NCI-H1105 (cell line): ENCODE measurements at regions not wholly inside any gene's neighbourhood (a gene's known extent, or its start where the extent isn't known, plus 50 kb on each side); places are given as distances from the start of the nearest gene placed in this dataset.
"Not testable (repeated sequence)": the region's sequence is repeated elsewhere in the genome, so short reads cannot be mapped to it uniquely, and the experiment has no call there.

ENCODE experiments used
- DNase-seq: peaks from one replicate; lab custom pipeline; 2025; lab: John Stamatoyannopoulos, UW

DNA sequence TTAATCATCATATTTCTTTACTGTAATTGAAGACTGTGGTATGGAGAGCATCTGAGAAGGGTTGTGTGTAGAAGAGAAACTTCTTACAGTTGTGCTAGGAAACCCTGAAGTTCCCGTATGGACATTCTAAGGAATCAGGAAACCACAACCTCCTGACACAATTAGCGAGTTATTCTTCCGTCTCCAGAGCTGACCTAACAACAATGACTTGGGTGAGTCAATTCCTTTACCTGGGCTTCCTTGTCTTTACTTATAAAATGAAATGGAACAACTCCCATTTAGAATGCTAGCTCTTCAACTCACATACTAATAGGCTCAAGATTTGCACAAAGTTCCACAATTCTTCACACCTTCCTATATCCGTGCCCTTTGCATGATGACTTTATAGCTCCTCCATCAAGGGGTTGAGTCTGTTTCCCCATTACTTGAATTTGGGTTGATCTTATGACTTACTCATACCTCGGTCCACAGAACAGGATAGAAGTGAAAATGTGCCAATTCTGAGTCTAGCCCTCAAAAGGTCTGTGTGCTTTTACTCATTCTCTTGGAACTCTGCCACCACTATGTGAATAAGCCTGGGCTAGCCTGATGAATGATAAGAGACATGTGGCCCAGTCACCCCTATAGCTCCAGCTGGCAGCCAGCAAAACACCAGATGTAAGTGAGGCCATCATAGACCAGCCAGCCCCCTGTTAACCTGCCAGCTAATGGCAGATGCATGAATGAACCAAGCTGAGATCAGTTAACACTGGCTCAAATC is 459.4 kb downstream of the ETNK1 start:
- DNase-seq, result peak; percentile 82

DNA sequence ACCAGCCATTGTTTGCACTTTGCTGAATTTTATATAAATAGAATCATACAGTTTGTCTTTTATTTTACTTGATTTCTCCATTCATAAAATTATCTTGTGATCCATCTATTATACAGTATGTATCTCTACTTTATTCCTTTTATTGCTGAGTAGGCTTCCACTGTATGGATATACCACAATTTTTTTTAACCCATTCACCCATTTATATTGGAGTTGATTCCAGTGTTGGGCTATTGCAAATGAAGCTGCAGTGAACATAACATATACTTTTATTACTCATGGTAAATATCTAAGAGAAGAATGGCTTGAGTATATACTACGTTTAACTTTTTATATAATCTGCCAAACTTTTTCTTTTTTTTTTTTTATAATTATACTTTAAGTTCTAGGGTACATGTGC is 463.6 kb downstream of the ETNK1 start:
- no peak for DNase-seq

DNA sequence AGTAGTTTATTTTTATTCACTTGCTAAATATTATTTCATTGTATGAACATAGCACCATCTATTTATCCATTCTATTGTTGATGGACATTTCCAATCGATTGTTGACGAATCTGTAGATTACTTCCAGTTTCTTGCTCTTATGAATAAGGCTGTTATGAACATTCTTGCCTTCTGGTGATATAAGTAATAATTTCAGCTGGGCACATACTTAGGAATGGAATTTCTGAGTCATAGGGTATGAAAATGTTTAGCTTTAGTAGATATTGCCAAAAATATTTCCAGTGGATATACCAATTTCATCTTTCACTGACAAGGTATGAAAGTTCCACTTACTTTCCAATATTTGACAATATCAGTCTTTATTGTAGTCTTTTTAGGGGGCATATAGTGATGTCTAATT is 468.5 kb downstream of the ETNK1 start:
- DNase-seq, result no peak

DNA sequence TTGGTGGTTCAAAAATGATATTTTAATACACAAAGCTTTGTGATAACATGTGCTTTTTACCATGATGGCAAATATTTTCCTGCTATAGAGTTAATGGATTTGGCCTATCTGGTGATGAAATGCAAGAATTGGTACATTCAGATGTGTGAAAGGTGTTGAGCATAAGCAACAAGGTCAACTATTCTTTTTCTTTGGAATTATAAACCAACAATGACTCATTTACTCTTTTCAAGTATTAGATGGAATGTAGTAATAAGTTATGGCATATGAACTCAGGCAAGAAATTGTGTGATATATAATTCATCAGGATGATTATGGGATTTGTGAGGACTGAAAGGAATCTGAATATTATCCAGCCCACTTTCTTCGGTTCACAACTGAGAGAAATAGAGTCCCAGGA is 471.4 kb downstream of the ETNK1 start:
- no peak for DNase-seq

DNA sequence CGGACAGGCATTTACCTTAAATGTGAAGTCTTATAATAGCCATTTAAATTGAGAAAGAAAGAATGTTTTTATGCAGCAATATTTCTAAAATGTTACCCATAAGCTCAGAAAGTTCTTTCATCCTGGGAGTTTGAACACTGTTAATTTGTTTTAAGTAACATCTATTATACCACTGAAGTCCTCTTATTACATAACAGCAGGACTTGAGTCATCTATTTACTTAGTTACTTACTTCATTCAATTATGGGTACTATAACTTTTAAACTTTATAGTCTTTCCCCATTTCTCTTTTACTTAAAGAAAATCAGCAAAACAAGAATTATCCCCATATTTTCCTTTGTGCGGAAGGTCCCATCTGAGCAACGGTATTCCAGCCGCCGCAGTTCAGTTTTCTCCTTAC is 473.1 kb downstream of the ETNK1 start:
- DNase-seq, result no peak

DNA sequence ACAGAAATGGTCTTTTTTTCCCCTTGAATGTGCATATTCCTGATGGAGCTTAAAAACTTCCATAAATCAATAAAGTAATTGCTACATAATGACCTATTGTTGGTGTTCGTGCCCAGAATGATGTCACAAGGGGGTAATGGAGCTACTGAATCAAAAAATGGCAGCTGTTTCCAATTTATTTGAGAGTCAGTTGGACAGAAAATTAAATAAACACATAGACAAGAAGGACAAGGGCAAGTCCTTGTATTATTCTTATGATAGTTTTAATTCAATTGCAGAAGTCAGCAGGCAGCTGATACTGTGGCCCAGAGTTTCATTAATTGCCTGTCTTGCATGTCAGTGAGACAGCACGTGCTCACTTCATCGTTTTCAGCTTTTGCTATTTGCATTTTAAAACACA is 473.5 kb downstream of the ETNK1 start:
- DNase-seq, result peak; percentile 85

DNA sequence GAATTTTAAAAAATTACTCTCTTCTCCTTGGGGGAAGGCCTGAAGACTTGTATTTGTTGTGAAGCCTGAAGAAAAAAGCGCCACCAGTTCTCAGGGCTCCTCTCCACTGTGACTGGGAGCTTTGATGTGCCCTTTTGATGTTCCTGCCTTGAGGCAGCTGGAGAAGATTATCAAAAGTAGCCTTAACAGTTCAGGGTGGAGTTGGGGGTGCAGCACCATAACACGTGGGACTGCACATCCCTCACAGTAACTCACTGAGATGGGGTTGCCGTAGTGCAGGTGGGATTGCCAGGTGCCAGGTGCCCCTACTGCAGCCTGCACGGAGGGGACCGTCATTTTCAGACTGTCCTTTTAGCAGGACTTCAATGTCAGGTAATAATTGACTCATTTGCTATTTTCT is 474.1 kb downstream of the ETNK1 start:
- DNase-seq, result no peak

DNA sequence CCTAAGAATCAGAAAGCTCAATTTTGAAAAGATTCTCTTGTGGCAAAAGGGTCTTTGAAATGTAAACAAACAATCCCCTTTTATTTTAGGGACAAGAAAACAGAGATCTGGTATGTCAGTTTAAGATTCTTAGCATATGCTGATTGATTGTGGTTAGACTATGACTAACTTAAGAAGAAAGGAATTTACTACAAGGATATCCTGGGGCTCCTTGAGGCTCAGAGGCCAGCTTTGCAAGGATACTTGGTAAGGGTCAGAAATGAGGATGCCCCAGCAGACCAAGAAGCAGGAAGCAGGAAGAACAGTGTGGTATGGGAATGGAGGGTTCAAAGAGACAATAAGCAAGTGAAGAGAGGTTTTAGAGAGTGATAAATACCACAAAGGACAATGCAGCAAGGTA is 474.6 kb downstream of the ETNK1 start:
- DNase-seq, result no peak

DNA sequence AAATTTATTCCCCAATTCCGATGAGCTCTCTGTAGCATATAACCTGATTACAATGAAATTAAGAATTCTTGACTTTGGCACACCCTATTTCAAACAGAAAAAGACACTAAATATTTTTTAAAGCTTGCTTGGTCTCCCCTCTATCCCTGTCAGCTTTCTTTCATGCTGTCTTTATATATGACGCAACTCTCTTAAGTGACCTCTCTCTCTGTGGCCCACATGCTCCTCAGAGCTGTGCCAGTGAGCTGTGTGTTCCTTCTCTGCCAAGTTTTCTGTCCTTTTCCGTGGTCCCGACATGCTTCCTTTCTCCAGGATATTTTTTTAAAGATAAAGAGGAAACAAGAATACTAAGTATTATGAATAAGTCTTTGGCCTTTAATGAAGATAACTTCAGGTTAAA is 484.0 kb downstream of the ETNK1 start:
- no peak for DNase-seq

DNA sequence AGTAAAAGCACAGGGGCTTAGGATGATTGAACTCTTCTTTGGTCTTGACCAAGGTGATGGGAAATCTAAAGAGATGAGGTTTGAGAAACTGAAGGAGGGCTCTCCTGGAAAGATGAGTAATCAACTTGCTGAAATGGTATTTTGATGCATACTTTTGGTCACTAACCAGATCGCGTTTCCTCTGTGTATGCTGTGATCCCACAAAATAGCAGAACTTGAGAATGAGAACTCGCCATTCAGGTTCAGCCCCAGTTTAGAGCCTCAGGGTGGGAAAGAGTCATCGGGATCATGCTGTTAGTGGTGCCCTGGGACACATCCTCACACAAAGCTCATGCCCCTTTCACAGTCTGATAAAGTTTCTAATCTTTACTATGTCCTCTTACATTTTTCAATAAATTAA is 488.8 kb downstream of the ETNK1 start:
- DNase-seq, result no peak

DNA sequence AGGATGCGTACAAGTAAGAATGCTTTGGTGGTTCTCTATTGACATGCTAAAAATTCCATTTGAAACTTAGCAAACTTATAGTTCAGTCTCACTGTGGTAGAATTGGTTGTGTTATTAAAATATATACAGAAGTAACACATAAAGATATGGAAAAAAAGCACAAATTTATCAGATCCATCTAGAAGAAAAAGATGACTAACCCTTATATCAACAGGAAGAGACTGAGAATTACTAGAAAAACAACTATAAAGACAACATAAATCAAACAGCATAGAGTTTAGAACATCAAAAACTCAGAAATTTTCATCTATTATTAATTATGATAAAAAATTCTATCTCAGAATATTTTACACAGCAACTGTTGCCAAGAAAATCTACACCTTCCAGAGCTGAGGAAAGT is 491.0 kb downstream of the ETNK1 start:
- DNase-seq, result no peak

DNA sequence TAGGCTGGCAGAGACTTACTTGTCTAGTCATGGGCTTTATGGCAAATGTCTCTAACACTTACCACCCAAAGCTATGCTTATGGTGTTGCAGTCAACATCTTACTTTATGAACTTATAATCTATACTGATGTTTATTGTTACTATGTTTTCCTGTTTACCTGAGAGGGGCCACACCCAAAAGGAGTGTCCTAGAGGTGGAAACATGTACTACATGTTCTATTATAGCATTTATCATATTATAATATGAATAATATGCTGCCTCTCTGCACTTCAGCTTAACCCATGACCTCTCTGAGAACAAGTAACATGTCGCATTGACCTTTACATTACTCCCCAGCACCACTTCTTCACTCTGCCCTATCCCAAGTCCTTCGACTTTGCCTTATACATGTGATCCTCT is 501.8 kb downstream of the ETNK1 start:
- no peak for DNase-seq

DNA sequence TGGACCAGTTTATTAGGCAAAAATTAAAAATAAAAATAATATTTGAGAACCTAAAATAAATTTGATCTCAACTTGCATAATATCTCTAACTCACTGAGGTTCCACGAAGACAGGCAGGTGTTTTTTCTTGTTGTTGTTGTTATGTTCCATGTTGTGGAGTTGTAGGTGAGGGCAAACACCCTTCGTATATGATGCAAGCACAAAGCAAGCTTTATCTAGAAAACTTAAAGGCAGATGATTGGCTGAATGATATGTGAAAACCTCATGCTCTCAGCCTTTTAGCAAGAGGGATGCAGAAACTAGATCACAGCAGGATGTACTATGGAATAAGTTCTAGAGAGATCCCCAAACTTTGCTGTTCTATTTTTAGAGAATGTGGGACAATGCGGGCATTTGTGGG is 502.7 kb downstream of the ETNK1 start:
- no peak for DNase-seq

DNA sequence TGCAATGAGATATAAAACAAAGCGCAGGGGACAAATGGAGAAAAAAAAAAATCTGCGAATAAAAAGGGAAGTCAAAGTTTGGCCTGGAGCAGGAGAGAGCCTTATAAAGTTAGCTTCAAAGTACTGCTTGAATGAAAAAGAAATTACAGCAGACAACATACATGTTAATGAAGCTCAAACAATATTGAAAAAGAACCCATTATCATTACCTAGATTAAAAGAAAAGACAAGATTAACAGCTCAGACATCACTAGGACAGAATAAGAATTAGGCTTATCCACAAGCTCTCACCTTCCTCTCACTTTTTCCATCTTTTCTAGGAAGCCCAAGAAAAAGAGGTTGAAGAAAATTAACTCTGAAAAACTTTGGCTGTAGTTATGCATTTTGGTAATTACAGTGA is 503.5 kb downstream of the ETNK1 start:
- DNase-seq, result no peak

DNA sequence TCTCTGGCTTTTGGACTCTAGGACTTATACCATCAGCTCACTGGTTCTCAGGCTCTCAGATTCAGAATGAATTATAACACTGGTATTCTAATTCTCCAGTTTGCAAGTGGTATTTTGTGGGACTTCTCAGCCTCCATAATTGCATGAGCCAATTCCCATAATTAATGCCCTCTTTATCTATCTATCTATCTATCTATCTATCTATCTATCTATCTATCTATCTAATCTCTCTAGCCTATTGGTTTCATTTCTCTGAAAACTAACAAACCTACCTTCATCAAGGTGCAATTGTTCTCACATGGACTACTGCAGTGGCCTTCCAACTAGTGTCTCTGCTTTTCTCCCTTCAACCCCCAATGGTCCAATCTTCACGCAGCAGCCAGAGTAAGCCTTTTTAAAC is 507.4 kb downstream of the ETNK1 start:
- no peak for DNase-seq

DNA sequence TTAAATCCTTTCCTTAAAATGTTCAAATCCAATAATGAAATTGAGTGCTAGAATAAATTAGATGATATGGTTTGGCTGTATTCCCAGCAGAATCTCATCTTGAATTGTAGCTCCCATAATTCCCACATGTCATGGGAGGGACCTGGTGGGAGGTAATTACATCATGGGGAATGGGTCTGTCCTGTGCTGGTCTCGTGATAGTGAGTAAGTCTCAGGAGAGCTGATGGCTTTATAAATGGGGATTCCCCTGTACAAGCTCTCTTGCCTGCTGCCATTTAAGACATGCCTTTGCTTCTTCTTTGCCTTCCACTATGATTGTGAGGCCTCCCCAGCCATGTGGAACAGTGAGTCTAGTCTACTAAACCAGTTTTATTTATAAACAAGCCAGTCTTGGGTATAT is 508.5 kb downstream of the ETNK1 start:
- DNase-seq, result no peak

DNA sequence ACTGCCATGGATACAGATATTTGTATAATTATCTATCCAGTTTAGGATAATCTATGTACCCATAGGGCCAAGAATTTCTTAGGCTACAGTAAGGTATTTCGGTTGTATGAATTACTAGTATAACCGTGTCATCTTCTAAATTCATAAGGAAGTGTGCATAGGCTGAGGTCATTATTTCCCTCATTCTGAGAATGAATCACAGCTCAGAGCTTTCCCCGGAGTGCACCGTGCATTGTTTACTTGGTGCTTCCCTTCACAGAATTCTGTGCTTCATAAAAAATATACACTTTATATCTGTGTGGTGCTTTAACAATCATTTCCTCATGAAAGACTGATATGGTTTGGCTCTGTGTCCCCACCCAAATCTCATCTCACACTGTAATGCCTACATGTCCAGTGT is 514.1 kb downstream of the ETNK1 start:
- no peak for DNase-seq

DNA sequence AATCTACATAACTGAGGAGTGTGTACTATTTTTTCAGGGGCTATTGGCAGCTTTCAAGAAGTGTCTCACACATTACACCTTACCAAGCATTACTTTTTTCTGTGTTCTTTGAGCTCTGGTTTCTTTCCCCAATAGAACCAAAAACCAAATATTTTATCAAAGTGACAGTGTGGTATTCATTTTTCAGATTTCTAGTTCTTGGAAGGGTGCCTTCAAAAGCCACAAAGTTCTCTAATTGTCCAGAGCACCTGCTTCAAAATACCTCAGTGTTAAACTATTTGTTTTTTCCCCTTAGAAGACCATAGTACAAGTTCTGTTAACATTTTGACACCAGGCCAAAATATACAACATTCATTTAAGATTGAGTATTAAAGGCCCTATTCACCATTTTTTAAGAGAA is 515.7 kb downstream of the ETNK1 start:
- no peak for DNase-seq

DNA sequence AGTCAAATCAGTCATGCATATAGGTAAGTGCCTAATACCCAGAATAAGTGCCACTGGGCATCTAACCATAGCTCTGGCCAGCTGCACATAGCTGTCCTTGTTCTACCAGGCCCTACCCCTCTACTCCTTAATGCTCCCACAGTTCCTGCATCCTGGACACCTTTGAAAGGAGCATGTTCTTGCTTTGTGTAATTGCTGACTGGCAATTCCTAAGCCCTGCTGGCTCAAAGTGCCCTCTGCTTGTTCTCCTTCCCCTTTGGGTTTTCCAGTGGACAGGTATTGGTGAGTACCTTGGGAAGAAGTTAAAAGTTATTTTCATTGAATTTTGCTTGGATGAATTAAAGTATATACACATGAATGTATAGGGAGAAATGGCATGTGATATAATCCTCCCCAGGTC is 516.4 kb downstream of the ETNK1 start:
- no peak for DNase-seq

DNA sequence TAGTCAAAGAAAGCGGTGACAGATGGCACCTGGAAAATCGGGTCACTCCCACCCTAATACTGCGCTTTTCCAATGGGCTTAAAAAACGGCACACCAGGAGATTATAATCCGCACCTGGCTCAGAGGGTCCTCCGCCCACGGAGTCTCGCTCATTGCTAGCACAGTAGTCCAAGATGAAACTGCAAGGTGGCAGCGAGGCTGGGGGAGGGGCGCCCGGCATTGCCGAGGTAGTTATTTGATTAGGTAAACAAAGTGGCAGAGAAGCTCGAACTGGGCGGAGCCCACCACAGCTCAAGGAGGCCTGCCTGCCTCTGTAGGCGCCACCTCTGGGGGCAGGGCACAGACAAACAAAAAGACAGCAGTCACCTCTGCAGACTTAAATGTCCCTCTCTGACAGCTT is 521.1 kb downstream of the ETNK1 start:
- DNase-seq, result not testable (repeated sequence)

DNA sequence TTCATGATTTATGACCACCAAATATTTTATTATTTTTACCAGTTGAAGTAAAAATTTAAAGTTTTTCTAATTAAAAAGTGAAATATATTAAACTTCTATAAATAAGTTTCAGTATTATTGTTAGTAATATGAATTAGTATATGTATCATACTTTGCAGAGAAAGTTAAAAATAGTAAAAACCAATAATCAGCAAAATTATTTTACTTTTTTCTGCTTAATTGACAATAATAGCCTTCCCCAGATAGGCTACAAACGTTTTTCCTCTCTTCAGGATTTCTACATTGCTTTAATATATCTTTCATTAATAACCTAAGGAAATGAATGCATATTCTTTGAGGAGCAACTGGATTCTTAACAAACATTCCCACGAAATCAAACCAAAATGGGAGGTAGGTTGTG is 543.5 kb downstream of the ETNK1 start:
- DNase-seq, result no peak

DNA sequence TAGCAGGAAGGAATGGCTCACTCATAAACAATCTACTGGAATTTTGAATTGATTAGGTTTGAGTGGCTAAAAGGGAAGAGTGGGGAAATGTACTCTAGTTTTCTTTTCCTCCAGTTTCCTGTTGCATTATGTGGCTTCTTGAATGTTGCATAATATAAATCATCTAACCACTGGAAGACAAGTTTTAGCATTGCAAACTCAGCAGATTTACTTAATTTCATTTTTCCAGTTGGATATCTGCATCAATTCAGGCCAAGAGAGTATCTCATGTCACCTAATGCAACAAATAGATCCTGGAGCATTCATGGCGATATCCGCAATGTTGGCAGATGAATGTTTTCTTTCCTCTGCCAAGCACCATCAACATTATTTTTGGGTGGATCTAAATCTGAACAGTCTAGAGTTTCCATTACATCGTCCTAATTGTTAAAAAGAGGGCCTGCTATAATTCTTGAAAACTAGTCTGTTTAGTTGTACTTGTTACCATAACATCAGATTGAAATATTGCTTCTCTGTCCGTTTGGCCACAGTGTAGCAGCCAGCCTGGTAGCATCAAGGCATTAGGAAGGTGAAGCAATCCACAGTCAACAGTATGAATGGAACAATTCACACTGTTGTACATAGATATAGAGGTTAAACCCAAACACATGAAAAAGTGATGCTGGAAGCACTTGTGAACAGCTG is 544.2 kb downstream of the ETNK1 start:
- no peak for DNase-seq

DNA sequence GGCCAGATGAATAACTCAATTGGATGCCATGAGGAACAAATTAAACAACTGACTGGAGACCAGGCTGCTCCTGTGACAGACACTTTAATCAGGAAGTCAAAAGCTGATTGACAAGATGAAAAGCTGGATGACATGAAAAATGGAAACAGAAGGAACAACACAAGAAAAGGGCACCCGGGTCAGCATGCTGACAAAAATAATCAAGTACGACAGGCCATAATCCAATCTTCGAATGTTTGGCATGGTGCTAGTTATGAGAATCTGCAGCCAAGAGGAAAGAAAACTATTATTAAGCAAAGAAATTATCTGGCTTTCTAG is 544.7 kb downstream of the ETNK1 start:
- DNase-seq, result no peak

DNA sequence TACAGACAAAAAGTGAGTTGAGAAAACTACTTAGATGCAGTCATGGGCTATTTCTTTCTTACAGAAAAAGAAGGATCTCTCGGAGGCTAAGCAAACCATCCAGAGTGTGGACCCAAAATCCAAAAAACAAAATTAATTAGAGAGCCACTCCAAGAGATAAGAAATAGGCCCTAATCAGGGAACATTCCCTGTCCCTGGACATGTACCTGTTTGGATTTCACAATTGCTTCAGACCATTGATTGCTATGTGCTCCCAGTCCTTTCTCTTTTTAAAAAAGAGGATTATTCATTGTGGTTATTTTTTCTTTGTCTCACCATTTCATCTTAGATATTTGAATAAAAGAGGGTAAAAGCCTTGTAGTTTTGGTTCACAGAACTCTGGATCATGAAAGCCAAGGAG is 549.9 kb downstream of the ETNK1 start:
- no peak for DNase-seq
